GM12865 (cell line): ENCODE measurements at regions not wholly inside any gene's neighbourhood (a gene's known extent, or its start where the extent isn't known, plus 50 kb on each side); places are given as distances from the start of the nearest gene placed in this dataset.

Experiments
- DNase-seq: peaks from one replicate; pipeline ENCODE4 v3.0.0; 2010; ENCODE audit warnings: low read depth
- H3K4me3 ChIP-seq: 2 replicates; pipeline ENCODE4 v1.5.1; 2011; ENCODE audit warnings: mild to moderate bottlenecking, low read depth, low read length, control low read depth
- TF ChIP-seq, protein P1 (sequence below): IDR thresholded peaks from 2 replicates; pipeline ENCODE4 v1.5.1; 2011; ENCODE audit warnings: low read length, control low read depth, low read depth, inconsistent platforms; ENCODE audit not compliant: insufficient read depth; ENCODE audit errors: missing control alignments

DNA sequence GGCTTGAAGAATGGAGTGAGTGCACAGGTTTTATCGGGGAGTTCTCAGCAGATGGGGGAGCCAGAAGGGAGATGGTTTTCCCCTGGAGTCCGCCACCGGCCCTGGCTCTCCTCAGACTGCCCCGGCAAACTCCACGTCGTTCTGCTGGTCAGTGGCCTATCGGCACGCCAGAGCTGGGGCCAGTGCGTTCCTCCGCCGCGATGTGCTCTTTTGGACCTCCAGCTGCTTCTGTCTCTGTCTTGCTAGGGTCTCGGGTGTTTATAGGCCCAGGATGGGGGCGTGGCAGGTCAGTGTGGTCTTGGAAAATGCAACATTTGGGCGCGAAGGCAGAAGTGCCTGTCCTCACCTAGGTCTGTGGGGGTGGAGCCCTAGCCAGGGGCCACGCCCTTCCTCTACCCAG is 53.0 kb upstream of the ADTRP start:
- H3K4me3 ChIP-seq = no peak overlapping the region
- TF ChIP-seq, protein P1, sequence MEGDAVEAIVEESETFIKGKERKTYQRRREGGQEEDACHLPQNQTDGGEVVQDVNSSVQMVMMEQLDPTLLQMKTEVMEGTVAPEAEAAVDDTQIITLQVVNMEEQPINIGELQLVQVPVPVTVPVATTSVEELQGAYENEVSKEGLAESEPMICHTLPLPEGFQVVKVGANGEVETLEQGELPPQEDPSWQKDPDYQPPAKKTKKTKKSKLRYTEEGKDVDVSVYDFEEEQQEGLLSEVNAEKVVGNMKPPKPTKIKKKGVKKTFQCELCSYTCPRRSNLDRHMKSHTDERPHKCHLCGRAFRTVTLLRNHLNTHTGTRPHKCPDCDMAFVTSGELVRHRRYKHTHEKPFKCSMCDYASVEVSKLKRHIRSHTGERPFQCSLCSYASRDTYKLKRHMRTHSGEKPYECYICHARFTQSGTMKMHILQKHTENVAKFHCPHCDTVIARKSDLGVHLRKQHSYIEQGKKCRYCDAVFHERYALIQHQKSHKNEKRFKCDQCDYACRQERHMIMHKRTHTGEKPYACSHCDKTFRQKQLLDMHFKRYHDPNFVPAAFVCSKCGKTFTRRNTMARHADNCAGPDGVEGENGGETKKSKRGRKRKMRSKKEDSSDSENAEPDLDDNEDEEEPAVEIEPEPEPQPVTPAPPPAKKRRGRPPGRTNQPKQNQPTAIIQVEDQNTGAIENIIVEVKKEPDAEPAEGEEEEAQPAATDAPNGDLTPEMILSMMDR = no peak
- no peak for DNase-seq

DNA sequence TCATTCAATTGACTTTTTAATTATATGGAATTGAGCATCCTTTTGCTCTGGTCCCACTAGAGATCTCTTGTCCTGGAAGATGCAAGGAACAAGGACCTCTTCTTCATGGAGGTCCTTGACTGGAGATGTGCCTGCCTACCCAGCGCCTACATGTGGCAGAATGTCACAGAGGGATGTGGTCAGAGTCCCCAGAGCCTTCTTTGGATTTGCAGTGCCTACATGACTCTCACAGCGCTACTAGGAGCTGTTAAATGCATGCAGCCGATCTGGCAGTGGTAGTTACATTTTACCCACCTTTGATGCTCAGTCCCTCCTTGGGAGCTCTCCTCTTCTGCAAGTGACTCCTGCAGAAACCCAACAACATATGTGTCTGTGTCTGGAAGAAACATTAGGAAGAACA is 51.9 kb upstream of the ADTRP start:
- no peak overlapping the region for H3K4me3 ChIP-seq
- no peak for DNase-seq
- TF ChIP-seq, protein P1 = no peak

DNA sequence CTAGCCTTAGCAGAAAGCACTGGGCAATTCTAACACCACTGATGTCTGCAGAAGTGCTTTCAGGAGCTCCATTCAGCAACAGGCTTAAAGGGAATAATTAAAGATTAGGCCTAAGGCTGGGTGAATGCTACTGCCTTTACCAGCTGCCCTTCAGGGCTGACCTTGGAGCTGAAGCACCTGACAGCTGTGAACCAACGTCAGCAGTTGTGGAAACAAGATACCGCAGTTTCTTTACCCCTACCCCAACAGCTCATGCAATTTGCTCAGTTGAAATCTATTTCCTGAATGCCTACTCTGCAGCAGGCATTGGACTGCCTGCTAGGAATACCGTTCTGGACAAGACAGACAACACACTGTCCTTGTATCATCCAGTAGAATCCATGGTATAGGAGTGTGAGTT is 51.5 kb upstream of the ADTRP start:
- no peak overlapping the region for H3K4me3 ChIP-seq
- peak; percentile 58 for DNase-seq
- TF ChIP-seq, protein P1 = no peak

DNA sequence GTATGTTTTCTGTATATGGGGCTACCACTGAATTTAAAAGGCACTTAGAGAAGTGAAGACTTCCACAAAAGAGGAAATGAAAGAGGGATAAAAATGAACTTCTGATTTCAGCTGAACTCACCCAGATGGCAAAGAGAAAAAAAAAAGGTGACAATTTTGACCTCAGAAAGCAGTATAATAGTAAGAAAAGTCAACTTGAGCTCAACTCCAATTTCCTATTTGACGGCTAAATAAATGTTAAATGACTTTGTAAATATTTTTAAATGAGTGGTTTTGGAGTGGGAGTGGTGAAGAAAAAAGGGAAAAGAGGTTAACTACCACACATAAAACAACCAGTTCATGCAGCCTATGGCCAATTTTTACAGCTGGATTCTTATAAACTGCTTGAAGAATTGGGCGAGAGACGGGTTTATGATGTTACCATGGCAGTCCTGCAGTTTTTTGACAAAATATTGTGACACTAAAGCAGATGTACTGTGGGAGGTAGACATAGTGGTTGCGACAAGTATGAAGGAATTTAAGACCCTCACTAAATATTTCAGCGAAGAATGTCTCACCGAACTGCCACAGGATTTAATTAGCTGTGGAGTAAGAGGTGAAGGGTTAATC is 49.8 kb upstream of the ADTRP start:
- no peak overlapping the region for H3K4me3 ChIP-seq
- TF ChIP-seq, protein P1 = no peak
- peak; percentile 75 for DNase-seq
